K562 (cell line): ENCODE measurements at regions not wholly inside any gene's neighbourhood (a gene's known extent, or its start where the extent isn't known, plus 50 kb on each side); places are given as distances from the start of the nearest gene placed in this dataset.
A peak's percentile ranks its signal among the peaks of the same experiment; 100 is the strongest.

Experiments
- ATAC-seq: fragments of 200-7000 bp; cut with Tn5 transposase; 3 replicates; pipeline ENCODE4 v1.9.1; 2020; ENCODE audit warnings: moderate library complexity
- BruUV-seq: library from RNA; stranded (reverse); fragments of 400-500 nt; replicated peaks from 2 replicates; lab custom pipeline; 2021; lab: Mats Ljungman, UMichigan
- CTCF ChIA-PET: fragments of 300-600 bp; formaldehyde crosslinking; extraction: SDS; loops from one replicate; lab custom pipeline; 2021; ENCODE audit warnings: low intra/inter-chr PET ratio; lab: Yijun Ruan, JAX
- POLR2A ChIA-PET: fragments of 300-600, 350-650 bp; sonication (Branson Sonifier 250); formaldehyde crosslinking; extraction: SDS; loops from one replicate; lab custom pipeline; 2021; ENCODE audit warnings: antibody characterized with exemption, inconsistent platforms; lab: Yijun Ruan, JAX
- DNase-seq, 4 experiments: peaks; one replicate each; pipeline versions ENCODE4 v3.0.0 to v3.0.0-alpha.2; 2011 to 2018; ENCODE audit warnings: low spot score in 3 of 4, mixed read lengths in 3 of 4; ENCODE audit errors: extremely low read depth in 1 of 4
- FAIRE-seq: peaks from 2 replicates; lab custom pipeline; 2011; peaks lifted over from hg19 to GRCh38; lab: Jason Lieb, UNC
- H2AFZ ChIP-seq: 2 replicates; pipeline ENCODE4 v1.6.0; 2011; ENCODE audit warnings: low read depth, low read length, control low read depth, inconsistent platforms
- H3K27ac ChIP-seq: fragments of 200-600 bp; 3 replicates; pipeline ENCODE4 v1.8.0; 2011; ENCODE audit warnings: low read depth, mild to moderate bottlenecking, control low read depth, inconsistent platforms, low read length, moderate library complexity, mixed read lengths; ENCODE audit errors: extremely low read depth
- H3K27me3 ChIP-seq, 2 experiments: fragments of 300-600 bp in 1 of 2; 2 replicates in 1 of 2; 3 replicates in 1 of 2; pipeline versions ENCODE4 v1.6.0 to v1.8.0; 2011; ENCODE audit warnings: inconsistent platforms in 2 of 2, low read length in 2 of 2, mild to moderate bottlenecking in 1 of 2, mixed read lengths in 1 of 2, moderate library complexity in 1 of 2; ENCODE audit not compliant: control insufficient read depth in 2 of 2, insufficient read depth in 2 of 2
- H3K36me3 ChIP-seq: fragments of 300-600 bp; 3 replicates; pipeline ENCODE4 v1.8.0; 2011; ENCODE audit warnings: mild to moderate bottlenecking, low read length, inconsistent platforms; ENCODE audit not compliant: control insufficient read depth, insufficient read depth
- H3K4me1 ChIP-seq, 2 experiments: fragments of 200-600 bp in 1 of 2; replicated peaks in 1 of 2; 2 replicates in 1 of 2; 3 replicates in 1 of 2; pipeline versions ENCODE4 v1.5.1 to v1.8.0; 2011; ENCODE audit warnings: inconsistent platforms in 2 of 2, low read length in 2 of 2, mild to moderate bottlenecking in 1 of 2, mixed read lengths in 1 of 2, moderate library complexity in 1 of 2; ENCODE audit not compliant: control insufficient read depth in 2 of 2, insufficient read depth in 2 of 2
- H3K4me2 ChIP-seq: 2 replicates; pipeline ENCODE4 v1.6.1; 2011; ENCODE audit warnings: low read length, control low read depth, inconsistent platforms, mixed read lengths; ENCODE audit not compliant: insufficient read depth
- H3K4me3 ChIP-seq: fragments of 200-600 bp; sonication (generic), shearing (Covaris generic); 2 replicates; pipeline ENCODE4 v1.5.1; 2016; ENCODE audit warnings: control low read depth, inconsistent platforms
- H3K79me2 ChIP-seq: fragments of 200-600 bp; 3 replicates; pipeline ENCODE4 v1.8.0; 2011; ENCODE audit warnings: low read length, inconsistent platforms; ENCODE audit not compliant: control insufficient read depth, insufficient read depth
- H3K9ac ChIP-seq, 2 experiments: 2 replicates each; pipeline versions ENCODE4 v1.6.0 to v1.6.1; 2011; ENCODE audit warnings: low read depth in 2 of 2, low read length in 2 of 2, control low read depth in 1 of 2, inconsistent platforms in 1 of 2, mild to moderate bottlenecking in 1 of 2, mixed read lengths in 1 of 2; ENCODE audit not compliant: insufficient read depth in 1 of 2
- H3K9me1 ChIP-seq: one replicate; pipeline ENCODE4 v1.6.0; 2011; ENCODE audit warnings: inconsistent platforms, mild to moderate bottlenecking, low read length, moderate library complexity; ENCODE audit not compliant: control insufficient read depth, insufficient read depth
- H3K9me3 ChIP-seq: replicated peaks from 2 replicates; pipeline ENCODE4 v1.5.1; 2011; ENCODE audit warnings: low read depth, low read length, inconsistent platforms; ENCODE audit not compliant: control insufficient read depth, insufficient read depth
- H4K20me1 ChIP-seq: replicated peaks from 2 replicates; pipeline ENCODE4 v1.6.1; 2011; ENCODE audit warnings: low read length, inconsistent platforms, mixed read lengths; ENCODE audit not compliant: control insufficient read depth, insufficient read depth
- ARID2 ChIP-seq: fragments of 450-650 bp; IDR thresholded peaks from 2 replicates; pipeline ENCODE4 v1.6.1; 2017; ENCODE audit warnings: antibody characterized with exemption, mild to moderate bottlenecking
- CEBPG ChIP-seq, 3 experiments: fragments of 200-800 bp in 1 of 3; sonication (Bioruptor generic) in 1 of 3; sonication (generic) in 1 of 3; formaldehyde crosslinking in 1 of 3; IDR thresholded peaks in 2 of 3; conservative IDR thresholded peaks in 1 of 3; 2 replicates each; pipeline versions ENCODE4 v1.6.1 to v1.8.0; 2016 to 2022; ENCODE audit warnings: missing compliant biosample characterization in 2 of 3, missing genetic modification characterization in 2 of 3, mild to moderate bottlenecking in 1 of 3, missing genetic modification reagents in 1 of 3
- MCM2 ChIP-seq: fragments of 450-650 bp; IDR thresholded peaks from 2 replicates; pipeline ENCODE4 v1.6.1; 2017; ENCODE audit warnings: low read depth, mild to moderate bottlenecking
- SMAD3 ChIP-seq: fragments of 450-650 bp; formaldehyde crosslinking; conservative IDR thresholded peaks from 2 replicates; pipeline ENCODE4 v1.4.0; 2020; ENCODE audit warnings: mild to moderate bottlenecking
- ZNF133 ChIP-seq: fragments of 250-450 bp; sonication (Bioruptor Pico); IDR thresholded peaks from 2 replicates; pipeline ENCODE4 v1.4.0; 2020; ENCODE audit warnings: mild to moderate bottlenecking
- ZNF140 ChIP-seq: fragments of 250-450 bp; sonication (Bioruptor Pico); IDR thresholded peaks from 2 replicates; pipeline ENCODE4 v1.8.0; 2021; ENCODE audit warnings: moderate library complexity, mild to moderate bottlenecking, inconsistent platforms
- ZNF217 ChIP-seq: sonication (generic); formaldehyde crosslinking; IDR thresholded peaks from 2 replicates; pipeline ENCODE4 v1.8.0; 2022; ENCODE audit warnings: mild to moderate bottlenecking, missing genetic modification reagents
- WGBS: fragments of 100-300 bp; shearing (Covaris generic); methylation state at CpG from one replicate; pipeline ENCODE4 v1.1.6; 2016; ENCODE audit warnings: low coverage, mixed read lengths; ENCODE audit not compliant: insufficient coverage; ENCODE audit errors: missing lambda C conversion rate; 5-methylcytosine and 5-hydroxymethylcytosine counted together
- in situ Hi-C: fragments of 300-500 bp; cut with MboI; formaldehyde crosslinking; loops from 4 replicates; pipeline ENCODE4 v1.15.0; 2018; ENCODE audit warnings: inconsistent platforms, mixed read lengths
- intact Hi-C: fragments of 100-400 bp; cut with micrococcal nuclease; formaldehyde crosslinking; loops from 2 replicates; pipeline ENCODE4 v1.14.2; 2022
- TF ChIP-seq, protein P1 (sequence below): sonication (generic); formaldehyde crosslinking; IDR thresholded peaks from 2 replicates; pipeline ENCODE4 v1.8.0; 2023; ENCODE audit warnings: mild to moderate bottlenecking, missing genetic modification reagents
- TF ChIP-seq, protein P2 (sequence below): fragments of 450-650 bp; conservative IDR thresholded peaks from 2 replicates; pipeline ENCODE4 v1.6.1; 2016; ENCODE audit warnings: missing genetic modification characterization, low read depth, mild to moderate bottlenecking, missing compliant biosample characterization, moderate library complexity
- TF ChIP-seq, protein P3 (sequence below): sonication (generic); formaldehyde crosslinking; IDR thresholded peaks from 2 replicates; pipeline ENCODE4 v1.8.0; 2022; ENCODE audit warnings: missing genetic modification reagents, mild to moderate bottlenecking, moderate library complexity, borderline replicate concordance
- TF ChIP-seq, protein P4 (sequence below): fragments of 250-450 bp; sonication (Bioruptor Pico); IDR thresholded peaks from 2 replicates; pipeline ENCODE4 v1.4.0; 2020; ENCODE audit warnings: mild to moderate bottlenecking, moderate library complexity
- TF ChIP-seq, protein P5 (sequence below): fragments of 250-450 bp; sonication (Bioruptor Pico); IDR thresholded peaks from 2 replicates; pipeline ENCODE4 v1.4.0; 2020; ENCODE audit warnings: mild to moderate bottlenecking, moderate library complexity

DNA sequence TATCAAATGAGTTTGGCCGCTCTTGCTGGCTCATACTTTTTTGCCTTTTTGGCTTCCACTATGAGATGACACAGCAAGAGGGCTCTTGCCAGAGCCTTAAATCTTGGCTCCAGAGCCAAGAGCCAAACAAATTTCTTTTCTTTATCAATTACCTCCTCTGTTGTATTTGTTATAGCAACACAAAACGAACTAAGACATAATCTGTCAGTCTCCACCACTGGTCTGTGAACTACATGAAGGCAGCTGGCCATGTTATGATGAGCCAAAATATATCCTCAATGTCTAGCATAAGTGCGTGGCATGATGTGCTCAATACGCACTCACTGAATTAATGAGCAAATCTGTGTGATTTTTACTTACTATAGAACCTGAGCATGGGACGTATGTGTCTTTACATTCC, 220.0 kb upstream of the ZNF217 start:
- Histone ChIP-seq H3K9ac (no peak overlapping the region), H3K27me3 (no peaks in the 10 kb centered on the region), H3K4me1 (no peaks in the 10 kb centered on the region), H2AFZ (0 out of 2 replicates have a peak overlapping the region, but pooled peaks have one; percentile 9), H4K20me1 (no peaks in the 10 kb centered on the region), H3K9me1 (no peaks in the 10 kb centered on the region), H3K79me2 (no peaks in the 10 kb centered on the region), H3K27ac (no peak overlapping the region), H3K4me2 (no peak overlapping the region), H3K36me3 (no peaks in the 10 kb centered on the region), H3K9me3 (no peaks in the 10 kb centered on the region), H3K4me3 (no peak overlapping the region)
- CTCF ChIA-PET: no interaction called here
- BruUV-seq: no TSS peak
- POLR2A ChIA-PET: no interaction called here
- FAIRE-seq (no peak), DNase-seq (no peak), ATAC-seq (no peak)
- WGBS: 42% methylated on average over 5 of the region's 5 CpGs
- in situ Hi-C loops: no loop called here
- intact Hi-C loops: no loop called here
- TF ChIP-seq ZNF217 (no peak), ARID2 (no peak), MCM2 (no peak), SMAD3 (CRISPR knock-in tag) (no peak), ZNF140 (CRISPR knock-in tag) (no peak), CEBPG (CRISPR knock-in tag; IDR thresholded peaks at IDR 0.05) (no peak), CEBPG (tag; conservative IDR thresholded peaks at IDR 0.05 in 1 of 2, IDR thresholded peaks at IDR 0.05 in 1 of 2) (no peak), ZNF133 (CRISPR knock-in tag) (no peak)
- TF ChIP-seq, protein P1, sequence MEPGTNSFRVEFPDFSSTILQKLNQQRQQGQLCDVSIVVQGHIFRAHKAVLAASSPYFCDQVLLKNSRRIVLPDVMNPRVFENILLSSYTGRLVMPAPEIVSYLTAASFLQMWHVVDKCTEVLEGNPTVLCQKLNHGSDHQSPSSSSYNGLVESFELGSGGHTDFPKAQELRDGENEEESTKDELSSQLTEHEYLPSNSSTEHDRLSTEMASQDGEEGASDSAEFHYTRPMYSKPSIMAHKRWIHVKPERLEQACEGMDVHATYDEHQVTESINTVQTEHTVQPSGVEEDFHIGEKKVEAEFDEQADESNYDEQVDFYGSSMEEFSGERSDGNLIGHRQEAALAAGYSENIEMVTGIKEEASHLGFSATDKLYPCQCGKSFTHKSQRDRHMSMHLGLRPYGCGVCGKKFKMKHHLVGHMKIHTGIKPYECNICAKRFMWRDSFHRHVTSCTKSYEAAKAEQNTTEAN (CRISPR knock-in tag): no peak
- TF ChIP-seq, protein P2, sequence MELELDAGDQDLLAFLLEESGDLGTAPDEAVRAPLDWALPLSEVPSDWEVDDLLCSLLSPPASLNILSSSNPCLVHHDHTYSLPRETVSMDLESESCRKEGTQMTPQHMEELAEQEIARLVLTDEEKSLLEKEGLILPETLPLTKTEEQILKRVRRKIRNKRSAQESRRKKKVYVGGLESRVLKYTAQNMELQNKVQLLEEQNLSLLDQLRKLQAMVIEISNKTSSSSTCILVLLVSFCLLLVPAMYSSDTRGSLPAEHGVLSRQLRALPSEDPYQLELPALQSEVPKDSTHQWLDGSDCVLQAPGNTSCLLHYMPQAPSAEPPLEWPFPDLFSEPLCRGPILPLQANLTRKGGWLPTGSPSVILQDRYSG (tag): no peak
- TF ChIP-seq, protein P3, sequence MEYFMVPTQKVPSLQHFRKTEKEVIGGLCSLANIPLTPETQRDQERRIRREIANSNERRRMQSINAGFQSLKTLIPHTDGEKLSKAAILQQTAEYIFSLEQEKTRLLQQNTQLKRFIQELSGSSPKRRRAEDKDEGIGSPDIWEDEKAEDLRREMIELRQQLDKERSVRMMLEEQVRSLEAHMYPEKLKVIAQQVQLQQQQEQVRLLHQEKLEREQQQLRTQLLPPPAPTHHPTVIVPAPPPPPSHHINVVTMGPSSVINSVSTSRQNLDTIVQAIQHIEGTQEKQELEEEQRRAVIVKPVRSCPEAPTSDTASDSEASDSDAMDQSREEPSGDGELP: no peak
- TF ChIP-seq, protein P4, sequence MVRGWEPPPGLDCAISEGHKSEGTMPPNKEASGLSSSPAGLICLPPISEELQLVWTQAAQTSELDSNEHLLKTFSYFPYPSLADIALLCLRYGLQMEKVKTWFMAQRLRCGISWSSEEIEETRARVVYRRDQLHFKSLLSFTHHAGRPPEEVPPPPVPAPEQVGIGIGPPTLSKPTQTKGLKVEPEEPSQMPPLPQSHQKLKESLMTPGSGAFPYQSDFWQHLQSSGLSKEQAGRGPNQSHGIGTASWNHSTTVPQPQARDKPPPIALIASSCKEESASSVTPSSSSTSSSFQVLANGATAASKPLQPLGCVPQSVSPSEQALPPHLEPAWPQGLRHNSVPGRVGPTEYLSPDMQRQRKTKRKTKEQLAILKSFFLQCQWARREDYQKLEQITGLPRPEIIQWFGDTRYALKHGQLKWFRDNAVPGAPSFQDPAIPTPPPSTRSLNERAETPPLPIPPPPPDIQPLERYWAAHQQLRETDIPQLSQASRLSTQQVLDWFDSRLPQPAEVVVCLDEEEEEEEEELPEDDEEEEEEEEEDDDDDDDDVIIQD (CRISPR knock-in tag): no peak
- TF ChIP-seq, protein P5, sequence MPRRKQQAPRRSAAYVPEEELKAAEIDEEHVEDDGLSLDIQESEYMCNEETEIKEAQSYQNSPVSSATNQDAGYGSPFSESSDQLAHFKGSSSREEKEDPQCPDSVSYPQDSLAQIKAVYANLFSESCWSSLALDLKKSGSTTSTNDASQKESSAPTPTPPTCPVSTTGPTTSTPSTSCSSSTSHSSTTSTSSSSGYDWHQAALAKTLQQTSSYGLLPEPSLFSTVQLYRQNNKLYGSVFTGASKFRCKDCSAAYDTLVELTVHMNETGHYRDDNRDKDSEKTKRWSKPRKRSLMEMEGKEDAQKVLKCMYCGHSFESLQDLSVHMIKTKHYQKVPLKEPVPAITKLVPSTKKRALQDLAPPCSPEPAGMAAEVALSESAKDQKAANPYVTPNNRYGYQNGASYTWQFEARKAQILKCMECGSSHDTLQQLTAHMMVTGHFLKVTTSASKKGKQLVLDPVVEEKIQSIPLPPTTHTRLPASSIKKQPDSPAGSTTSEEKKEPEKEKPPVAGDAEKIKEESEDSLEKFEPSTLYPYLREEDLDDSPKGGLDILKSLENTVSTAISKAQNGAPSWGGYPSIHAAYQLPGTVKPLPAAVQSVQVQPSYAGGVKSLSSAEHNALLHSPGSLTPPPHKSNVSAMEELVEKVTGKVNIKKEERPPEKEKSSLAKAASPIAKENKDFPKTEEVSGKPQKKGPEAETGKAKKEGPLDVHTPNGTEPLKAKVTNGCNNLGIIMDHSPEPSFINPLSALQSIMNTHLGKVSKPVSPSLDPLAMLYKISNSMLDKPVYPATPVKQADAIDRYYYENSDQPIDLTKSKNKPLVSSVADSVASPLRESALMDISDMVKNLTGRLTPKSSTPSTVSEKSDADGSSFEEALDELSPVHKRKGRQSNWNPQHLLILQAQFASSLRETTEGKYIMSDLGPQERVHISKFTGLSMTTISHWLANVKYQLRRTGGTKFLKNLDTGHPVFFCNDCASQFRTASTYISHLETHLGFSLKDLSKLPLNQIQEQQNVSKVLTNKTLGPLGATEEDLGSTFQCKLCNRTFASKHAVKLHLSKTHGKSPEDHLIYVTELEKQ (CRISPR knock-in tag): no peak
